ENCODE measurements at regions not wholly inside any gene's neighbourhood (a gene's known extent, or its start where the extent isn't known, plus 50 kb on each side); places are given as distances from the start of the nearest gene placed in this dataset.

- TF ChIP-seq, protein P1, sequence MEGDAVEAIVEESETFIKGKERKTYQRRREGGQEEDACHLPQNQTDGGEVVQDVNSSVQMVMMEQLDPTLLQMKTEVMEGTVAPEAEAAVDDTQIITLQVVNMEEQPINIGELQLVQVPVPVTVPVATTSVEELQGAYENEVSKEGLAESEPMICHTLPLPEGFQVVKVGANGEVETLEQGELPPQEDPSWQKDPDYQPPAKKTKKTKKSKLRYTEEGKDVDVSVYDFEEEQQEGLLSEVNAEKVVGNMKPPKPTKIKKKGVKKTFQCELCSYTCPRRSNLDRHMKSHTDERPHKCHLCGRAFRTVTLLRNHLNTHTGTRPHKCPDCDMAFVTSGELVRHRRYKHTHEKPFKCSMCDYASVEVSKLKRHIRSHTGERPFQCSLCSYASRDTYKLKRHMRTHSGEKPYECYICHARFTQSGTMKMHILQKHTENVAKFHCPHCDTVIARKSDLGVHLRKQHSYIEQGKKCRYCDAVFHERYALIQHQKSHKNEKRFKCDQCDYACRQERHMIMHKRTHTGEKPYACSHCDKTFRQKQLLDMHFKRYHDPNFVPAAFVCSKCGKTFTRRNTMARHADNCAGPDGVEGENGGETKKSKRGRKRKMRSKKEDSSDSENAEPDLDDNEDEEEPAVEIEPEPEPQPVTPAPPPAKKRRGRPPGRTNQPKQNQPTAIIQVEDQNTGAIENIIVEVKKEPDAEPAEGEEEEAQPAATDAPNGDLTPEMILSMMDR (IDR thresholded peaks at IDR 0.05) = no peak
- no peak for TF ChIP-seq POLR2A (IDR thresholded peaks at IDR 0.05)
Measured at GRCh38 chr3:24951180-24951579, 456.5 kb upstream of the THRB start.

Measured in right lobe of liver (tissue), 4 donors.